Loucy (cell line): ENCODE measurements at regions not wholly inside any gene's neighbourhood (a gene's known extent, or its start where the extent isn't known, plus 50 kb on each side); places are given as distances from the start of the nearest gene placed in this dataset.

Experiments
- H2AFZ ChIP-seq: fragments of 200-600 bp; sonication (generic); 2 replicates; pipeline ENCODE4 v1.6.0; 2016; ENCODE audit warnings: antibody characterized with exemption, mild to moderate bottlenecking, low read length, moderate library complexity
- H3F3A ChIP-seq: fragments of 200-600 bp; 2 replicates; pipeline ENCODE4 v1.6.0; 2016; ENCODE audit warnings: antibody characterized with exemption, low read depth, mild to moderate bottlenecking
- H3K27me3 ChIP-seq: fragments of 200-600 bp; sonication (generic); 2 replicates; pipeline ENCODE4 v1.6.1; 2014; ENCODE audit warnings: low read length, mild to moderate bottlenecking; ENCODE audit not compliant: insufficient read depth, poor library complexity, severe bottlenecking
- H3K36me3 ChIP-seq: fragments of 200-600 bp; sonication (generic); 2 replicates; pipeline ENCODE4 v1.6.1; 2016; ENCODE audit warnings: low read length; ENCODE audit not compliant: insufficient read depth
- H3K4me1 ChIP-seq: fragments of 200-600 bp; sonication (generic); 2 replicates; pipeline ENCODE4 v1.5.1; 2014; ENCODE audit warnings: low read length, mild to moderate bottlenecking; ENCODE audit not compliant: insufficient read depth, poor library complexity, severe bottlenecking
- H3K4me2 ChIP-seq: fragments of 200-600 bp; sonication (generic); 2 replicates; pipeline ENCODE4 v1.6.0; 2014; ENCODE audit warnings: antibody characterized with exemption, low read length, low read depth, mild to moderate bottlenecking; ENCODE audit not compliant: poor library complexity, severe bottlenecking
- H3K4me3 ChIP-seq: fragments of 200-600 bp; sonication (generic); 2 replicates; pipeline ENCODE4 v1.5.1; 2014; ENCODE audit warnings: low read length, mild to moderate bottlenecking, mixed read lengths; ENCODE audit not compliant: poor library complexity, severe bottlenecking
- H3K79me2 ChIP-seq: fragments of 200-600 bp; sonication (generic); 2 replicates; pipeline ENCODE4 v1.6.1; 2014; ENCODE audit warnings: low read length; ENCODE audit not compliant: insufficient read depth
- H3K9ac ChIP-seq: fragments of 200-600 bp; sonication (generic); 2 replicates; pipeline ENCODE4 v1.6.0; 2014; ENCODE audit warnings: mild to moderate bottlenecking, low read depth, low read length, moderate library complexity; ENCODE audit not compliant: poor library complexity, severe bottlenecking
- H3K9me2 ChIP-seq: fragments of 200-600 bp; sonication (generic); replicated peaks from 2 replicates; pipeline ENCODE4 v1.6.1; 2016; ENCODE audit warnings: low read depth, low read length, mixed read lengths
- H3K9me3 ChIP-seq: fragments of 200-600 bp; sonication (generic); 2 replicates; pipeline ENCODE4 v1.6.1; 2014; ENCODE audit warnings: mild to moderate bottlenecking, antibody characterized with exemption, low read length, low read depth; ENCODE audit not compliant: insufficient read depth
- H4K20me1 ChIP-seq: fragments of 200-600 bp; sonication (generic); 2 replicates; pipeline ENCODE4 v1.6.0; 2014; ENCODE audit warnings: antibody characterized with exemption, low read length, mild to moderate bottlenecking; ENCODE audit not compliant: insufficient read depth, poor library complexity, severe bottlenecking
- EZH2phosphoT487 ChIP-seq: fragments of 200-600 bp; IDR thresholded peaks from 2 replicates; pipeline ENCODE4 v1.6.1; 2018; ENCODE audit warnings: antibody characterized with exemption, mild to moderate bottlenecking, moderate library complexity, borderline replicate concordance
- TF ChIP-seq, protein P1 (sequence below): fragments of 200-600 bp; sonication (generic); conservative IDR thresholded peaks from 2 replicates; pipeline ENCODE4 v1.5.1; 2014; ENCODE audit warnings: mild to moderate bottlenecking, antibody characterized with exemption, low read length

- Histone ChIP-seq H3K79me2 (no peaks in the 10 kb centered on the region), H3K36me3 (no peaks in the 10 kb centered on the region), H3F3A (no peaks in the 10 kb centered on the region), H3K9me3 (no peaks in the 10 kb centered on the region), H3K9me2 (no peaks in the 10 kb centered on the region), H3K9ac (no peak overlapping the region), H2AFZ (no peak overlapping the region), H3K4me1 (no peaks in the 10 kb centered on the region), H3K4me2 (no peak overlapping the region), H3K27me3 (no peaks in the 10 kb centered on the region), H3K4me3 (no peak overlapping the region), H4K20me1 (no peaks in the 10 kb centered on the region)
- TF ChIP-seq, protein P1, sequence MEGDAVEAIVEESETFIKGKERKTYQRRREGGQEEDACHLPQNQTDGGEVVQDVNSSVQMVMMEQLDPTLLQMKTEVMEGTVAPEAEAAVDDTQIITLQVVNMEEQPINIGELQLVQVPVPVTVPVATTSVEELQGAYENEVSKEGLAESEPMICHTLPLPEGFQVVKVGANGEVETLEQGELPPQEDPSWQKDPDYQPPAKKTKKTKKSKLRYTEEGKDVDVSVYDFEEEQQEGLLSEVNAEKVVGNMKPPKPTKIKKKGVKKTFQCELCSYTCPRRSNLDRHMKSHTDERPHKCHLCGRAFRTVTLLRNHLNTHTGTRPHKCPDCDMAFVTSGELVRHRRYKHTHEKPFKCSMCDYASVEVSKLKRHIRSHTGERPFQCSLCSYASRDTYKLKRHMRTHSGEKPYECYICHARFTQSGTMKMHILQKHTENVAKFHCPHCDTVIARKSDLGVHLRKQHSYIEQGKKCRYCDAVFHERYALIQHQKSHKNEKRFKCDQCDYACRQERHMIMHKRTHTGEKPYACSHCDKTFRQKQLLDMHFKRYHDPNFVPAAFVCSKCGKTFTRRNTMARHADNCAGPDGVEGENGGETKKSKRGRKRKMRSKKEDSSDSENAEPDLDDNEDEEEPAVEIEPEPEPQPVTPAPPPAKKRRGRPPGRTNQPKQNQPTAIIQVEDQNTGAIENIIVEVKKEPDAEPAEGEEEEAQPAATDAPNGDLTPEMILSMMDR = no peak
- no peak for TF ChIP-seq EZH2phosphoT487
Observed at GRCh38 chr4:36692586-36692985, 411.2 kb downstream of the DTHD1 start.

DNA sequence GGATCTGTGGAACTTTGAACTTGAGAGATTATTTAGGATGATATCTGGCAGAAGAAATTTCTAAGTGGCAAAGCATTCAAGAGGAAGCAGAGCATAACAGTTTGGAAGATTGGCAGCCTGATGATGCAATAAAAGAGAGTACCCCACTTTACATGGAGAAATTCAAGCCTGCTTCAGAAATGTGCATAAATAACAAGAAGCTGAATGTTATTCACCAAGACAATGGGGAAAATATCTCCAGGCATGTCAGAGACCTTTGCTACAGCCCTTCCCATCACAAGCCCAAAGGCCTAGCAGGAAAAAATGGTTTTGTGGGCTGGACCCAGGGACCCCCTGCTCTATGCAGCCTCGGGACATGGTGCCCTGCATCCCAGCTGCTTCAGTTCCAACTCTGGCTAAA, 420.8 kb downstream of the DTHD1 start:
- no peak overlapping the region for H3K4me2 ChIP-seq
- H3K9ac ChIP-seq = no peak overlapping the region
- H3F3A ChIP-seq = no peaks in the 10 kb centered on the region
- H3K4me1 ChIP-seq = no peaks in the 10 kb centered on the region
- no peak overlapping the region for H2AFZ ChIP-seq
- no peaks in the 10 kb centered on the region for H3K79me2 ChIP-seq
- H3K9me3 ChIP-seq = no peaks in the 10 kb centered on the region
- H3K27me3 ChIP-seq = no peaks in the 10 kb centered on the region
- no peaks in the 10 kb centered on the region for H4K20me1 ChIP-seq
- H3K9me2 ChIP-seq = no peaks in the 10 kb centered on the region
- no peak overlapping the region for H3K4me3 ChIP-seq
- TF ChIP-seq, protein P1 = no peak
- no peak for TF ChIP-seq EZH2phosphoT487
- no peaks in the 10 kb centered on the region for H3K36me3 ChIP-seq

- Histone ChIP-seq H3K36me3 (no peaks in the 10 kb centered on the region), H3K79me2 (no peaks in the 10 kb centered on the region), H3K9me3 (no peaks in the 10 kb centered on the region), H2AFZ (no peak overlapping the region), H3K9ac (no peak overlapping the region), H3K27me3 (no peaks in the 10 kb centered on the region), H3K4me1 (no peaks in the 10 kb centered on the region), H3K9me2 (no peaks in the 10 kb centered on the region), H3F3A (no peaks in the 10 kb centered on the region), H4K20me1 (no peaks in the 10 kb centered on the region), H3K4me3 (no peak overlapping the region), H3K4me2 (no peak overlapping the region)
- TF ChIP-seq, protein P1 = no peak
- no peak for TF ChIP-seq EZH2phosphoT487
Observed at GRCh38 chr4:36704289-36704688, 422.9 kb downstream of the DTHD1 start.
